Erythroblast (primary cell): ENCODE measurements at regions not wholly inside any gene's neighbourhood (a gene's known extent, or its start where the extent isn't known, plus 50 kb on each side); places are given as distances from the start of the nearest gene placed in this dataset.
"Not testable (repeated sequence)": the region's sequence is repeated elsewhere in the genome, so short reads cannot be mapped to it uniquely, and the experiment has no call there.

Experiments
- GATA1 ChIP-seq: IDR thresholded peaks from 2 replicates; pipeline ENCODE4 v1.6.1; 2011; ENCODE audit warnings: low read depth, mild to moderate bottlenecking, control low read depth, low read length, moderate library complexity
- POLR2A ChIP-seq: IDR thresholded peaks from 2 replicates; pipeline ENCODE4 v1.6.1; 2011; ENCODE audit warnings: mild to moderate bottlenecking, low read length

DNA sequence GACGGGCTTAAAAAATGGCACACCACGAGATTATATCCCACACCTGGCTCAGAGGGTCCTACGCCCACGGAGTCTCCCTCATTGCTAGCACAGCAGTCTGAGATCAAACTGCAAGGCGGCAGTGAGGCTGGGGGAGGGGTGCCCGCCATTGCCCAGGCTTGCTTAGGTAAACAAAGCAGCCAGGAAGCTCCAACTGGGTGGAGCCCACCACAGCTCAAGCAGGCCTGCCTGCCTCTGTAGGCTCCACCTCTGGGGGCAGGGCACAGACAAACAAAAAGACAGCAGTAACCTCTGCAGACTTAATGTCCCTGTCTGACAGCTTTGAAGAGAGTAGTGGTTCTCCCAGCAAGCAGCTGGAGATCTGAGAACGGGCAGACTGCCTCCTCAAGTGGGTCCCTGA lies 386.4 kb upstream of the GJE1 start:
- TF ChIP-seq POLR2A, GATA1: not testable (repeated sequence)
